GM23338 (cell line): ENCODE measurements at regions not wholly inside any gene's neighbourhood (a gene's known extent, or its start where the extent isn't known, plus 50 kb on each side); places are given as distances from the start of the nearest gene placed in this dataset.

Experiments
- ATAC-seq: fragments of 200-7000 bp; cut with Tn5 transposase; 3 replicates; pipeline ENCODE4 v1.9.1; 2020
- DNase-seq: peaks from one replicate; pipeline ENCODE4 v3.0.0-alpha.2; 2015; ENCODE audit warnings: low spot score
- H2AFZ ChIP-seq: fragments of 200-600 bp; sonication (generic); 2 replicates; pipeline ENCODE4 v1.8.0; 2016; ENCODE audit warnings: antibody characterized with exemption, mild to moderate bottlenecking, moderate library complexity
- H3F3A ChIP-seq: fragments of 200-600 bp; sonication (generic); replicated peaks from 2 replicates; pipeline ENCODE4 v1.8.0; 2017; ENCODE audit warnings: antibody characterized with exemption, mixed run types, low read depth
- H3K27ac ChIP-seq: fragments of 200-600 bp; sonication (generic); 2 replicates; pipeline ENCODE4 v1.6.1; 2016; ENCODE audit warnings: low read depth
- H3K27me3 ChIP-seq: fragments of 200-600 bp; sonication (generic); 2 replicates; pipeline ENCODE4 v1.8.0; 2016; ENCODE audit warnings: mild to moderate bottlenecking, mixed run types, moderate library complexity; ENCODE audit not compliant: insufficient read depth
- H3K36me3 ChIP-seq: fragments of 200-600 bp; sonication (generic); 2 replicates; pipeline ENCODE4 v1.8.0; 2016; ENCODE audit warnings: mild to moderate bottlenecking; ENCODE audit not compliant: insufficient read depth
- H3K4me1 ChIP-seq: fragments of 200-600 bp; sonication (generic); 2 replicates; pipeline ENCODE4 v1.8.0; 2016; ENCODE audit warnings: mild to moderate bottlenecking, moderate library complexity; ENCODE audit not compliant: insufficient read depth
- H3K4me2 ChIP-seq: fragments of 200-600 bp; sonication (generic); 2 replicates; pipeline ENCODE4 v1.7.1; 2017; ENCODE audit warnings: mixed run types
- H3K4me3 ChIP-seq: fragments of 200-600 bp; sonication (generic); 2 replicates; pipeline ENCODE4 v1.6.1; 2016; ENCODE audit warnings: mixed run types
- H3K79me2 ChIP-seq: fragments of 200-600 bp; sonication (generic); replicated peaks from 2 replicates; pipeline ENCODE4 v1.8.0; 2017; ENCODE audit warnings: mild to moderate bottlenecking; ENCODE audit not compliant: insufficient read depth
- H3K9me2 ChIP-seq: fragments of 200-600 bp; sonication (generic); 2 replicates; pipeline ENCODE4 v1.8.0; 2017; ENCODE audit not compliant: insufficient read depth
- H4K20me1 ChIP-seq: fragments of 200-600 bp; sonication (generic); replicated peaks from 2 replicates; pipeline ENCODE4 v1.8.0; 2017; ENCODE audit warnings: mild to moderate bottlenecking; ENCODE audit not compliant: insufficient read depth
- H3K27ac Mint-ChIP-seq: 2 replicates; pipeline ENCODE4 v1.8.0; 2020; ENCODE audit warnings: inconsistent platforms, mild to moderate bottlenecking, moderate library complexity, mixed read lengths
- H3K27me3 Mint-ChIP-seq: 3 replicates; pipeline ENCODE4 v1.8.0; 2022; ENCODE audit warnings: low read depth, mild to moderate bottlenecking, moderate library complexity, mixed read lengths, inconsistent platforms; ENCODE audit not compliant: insufficient read depth, poor library complexity
- H3K36me3 Mint-ChIP-seq: 3 replicates; pipeline ENCODE4 v1.8.0; 2021; ENCODE audit warnings: low read depth, mild to moderate bottlenecking, inconsistent platforms, moderate library complexity, mixed read lengths
- H3K4me1 Mint-ChIP-seq: 3 replicates; pipeline ENCODE4 v1.8.0; 2020; ENCODE audit warnings: mild to moderate bottlenecking, inconsistent platforms, mixed read lengths
- H3K4me3 Mint-ChIP-seq: 3 replicates; pipeline ENCODE4 v1.8.0; 2021; ENCODE audit warnings: moderate library complexity, mild to moderate bottlenecking, inconsistent platforms, mixed read lengths
- H3K9me3 Mint-ChIP-seq: 3 replicates; pipeline ENCODE4 v1.8.0; 2020; ENCODE audit warnings: moderate library complexity, mild to moderate bottlenecking, inconsistent platforms, mixed read lengths
- CREB1 ChIP-seq: fragments of 250-450 bp; sonication (Bioruptor Pico); IDR thresholded peaks from 2 replicates; pipeline ENCODE4 v1.5.0; 2020; ENCODE audit warnings: low read depth, mild to moderate bottlenecking, moderate library complexity
- CTCF ChIP-seq, 2 experiments: fragments of 200-600 bp in 1 of 2; sonication (generic) in 1 of 2; conservative IDR thresholded peaks; 2 replicates each; pipeline versions ENCODE4 v1.5.1 to v1.6.1; 2016 to 2017; ENCODE audit warnings: antibody characterized with exemption in 2 of 2, low read depth in 2 of 2, mild to moderate bottlenecking in 2 of 2, moderate library complexity in 1 of 2
- EZH2 ChIP-seq: fragments of 200-600 bp; sonication (generic); IDR thresholded peaks from one replicate; pipeline ENCODE4 v1.8.0; 2017; ENCODE audit warnings: antibody characterized with exemption, mild to moderate bottlenecking, low read depth; ENCODE audit not compliant: unreplicated experiment
- EZH2phosphoT487 ChIP-seq: fragments of 200-600 bp; sonication (generic); IDR thresholded peaks from one replicate; pipeline ENCODE4 v1.8.1; 2018; ENCODE audit warnings: antibody characterized with exemption; ENCODE audit not compliant: unreplicated experiment
- JUNB ChIP-seq: IDR thresholded peaks from one replicate; pipeline ENCODE4 v1.6.1; 2016; ENCODE audit warnings: antibody characterized with exemption; ENCODE audit not compliant: unreplicated experiment
- NANOG ChIP-seq: IDR thresholded peaks from 2 replicates; pipeline ENCODE4 v1.6.1; 2016; ENCODE audit warnings: antibody characterized with exemption, borderline replicate concordance
- POLR2AphosphoS5 ChIP-seq: IDR thresholded peaks from 2 replicates; pipeline ENCODE4 v1.6.1; 2016; ENCODE audit warnings: antibody characterized with exemption, low read depth
- STAT1 ChIP-seq: IDR thresholded peaks from one replicate; pipeline ENCODE4 v1.6.1; 2016; ENCODE audit warnings: antibody characterized with exemption; ENCODE audit not compliant: unreplicated experiment
- ZNF114 ChIP-seq: fragments of 250-450 bp; sonication (Bioruptor Pico); IDR thresholded peaks from 2 replicates; pipeline ENCODE4 v1.5.0; 2020; ENCODE audit warnings: mild to moderate bottlenecking, moderate library complexity
- ZNF331 ChIP-seq: fragments of 250-450 bp; sonication (Bioruptor Pico); IDR thresholded peaks from 2 replicates; pipeline ENCODE4 v1.5.0; 2020; ENCODE audit warnings: low read depth, mild to moderate bottlenecking, moderate library complexity
- ZNF462 ChIP-seq: fragments of 250-450 bp; sonication (Bioruptor Pico); IDR thresholded peaks from 2 replicates; pipeline ENCODE4 v1.5.0; 2020; ENCODE audit warnings: mild to moderate bottlenecking, moderate library complexity

- no peak overlapping the region for H3K4me3 ChIP-seq
- Mint-ChIP-seq H3K9me3 (no peaks in the 10 kb centered on the region), H3K4me3 (no peak overlapping the region), H3K4me1 (no peaks in the 10 kb centered on the region), H3K36me3 (no peaks in the 10 kb centered on the region), H3K27me3 (no peaks in the 10 kb centered on the region), H3K27ac (no peak overlapping the region)
- H3F3A ChIP-seq: no peaks in the 10 kb centered on the region
- DNase-seq (no peak), ATAC-seq (no peak)
- H3K27ac ChIP-seq: no peak overlapping the region
- H3K9me2 ChIP-seq: no peaks in the 10 kb centered on the region
- no peaks in the 10 kb centered on the region for H3K36me3 ChIP-seq
- H3K27me3 ChIP-seq: no peaks in the 10 kb centered on the region
- H4K20me1 ChIP-seq: no peaks in the 10 kb centered on the region
- H3K79me2 ChIP-seq: no peaks in the 10 kb centered on the region
- H3K4me2 ChIP-seq: no peak overlapping the region
- no peak overlapping the region for H2AFZ ChIP-seq
- no peaks in the 10 kb centered on the region for H3K4me1 ChIP-seq
- no peak for TF ChIP-seq CREB1
- TF ChIP-seq CTCF (conservative IDR thresholded peaks at IDR 0.05; ENCODE audit: low read depth in 2 of 2): peak in 1 of 2 experiments; percentile 32; a peak in 2 of 4 replicates
Observed at GRCh38 chr6:82616386-82617028, 252.9 kb downstream of the TPBG start.

- no peak overlapping the region for H2AFZ ChIP-seq
- H3K27me3 ChIP-seq: no peaks in the 10 kb centered on the region
- H3K4me1 ChIP-seq: no peaks in the 10 kb centered on the region
- Mint-ChIP-seq H3K9me3 (no peaks in the 10 kb centered on the region), H3K36me3 (no peaks in the 10 kb centered on the region), H3K4me3 (no peak overlapping the region), H3K4me1 (no peaks in the 10 kb centered on the region), H3K27me3 (no peaks in the 10 kb centered on the region), H3K27ac (no peak overlapping the region)
- ATAC-seq: no peak
- H3K27ac ChIP-seq: no peak overlapping the region
- no peak for DNase-seq
- no peaks in the 10 kb centered on the region for H3F3A ChIP-seq
- no peak overlapping the region for H3K4me2 ChIP-seq
- no peaks in the 10 kb centered on the region for H3K79me2 ChIP-seq
- H3K4me3 ChIP-seq: no peak overlapping the region
- no peaks in the 10 kb centered on the region for H3K9me2 ChIP-seq
- no peaks in the 10 kb centered on the region for H4K20me1 ChIP-seq
- no peaks in the 10 kb centered on the region for H3K36me3 ChIP-seq
- no peak for TF ChIP-seq CREB1
- TF ChIP-seq ZNF462 (CRISPR knock-in tag): no peak
- no peak for TF ChIP-seq EZH2
- TF ChIP-seq POLR2AphosphoS5: no peak
- no peak for TF ChIP-seq JUNB
- TF ChIP-seq EZH2phosphoT487: no peak
- no peak for TF ChIP-seq ZNF331 (CRISPR knock-in tag)
- no peak for TF ChIP-seq ZNF114 (CRISPR knock-in tag)
- TF ChIP-seq CTCF (conservative IDR thresholded peaks at IDR 0.05; ENCODE audit: low read depth in 2 of 2): no peak
- no peak for TF ChIP-seq NANOG
- TF ChIP-seq STAT1: no peak
Observed at GRCh38 chr6:82617648-82618047, 254.0 kb downstream of the TPBG start.
